Amniotic epithelial cell (primary cell): ENCODE measurements at regions not wholly inside any gene's neighbourhood (a gene's known extent, or its start where the extent isn't known, plus 50 kb on each side); places are given as distances from the start of the nearest gene placed in this dataset.

Experiments
- DNase-seq: peaks from one replicate; pipeline ENCODE4 v3.0.0-alpha.2; 2010; ENCODE audit warnings: low read depth

DNA sequence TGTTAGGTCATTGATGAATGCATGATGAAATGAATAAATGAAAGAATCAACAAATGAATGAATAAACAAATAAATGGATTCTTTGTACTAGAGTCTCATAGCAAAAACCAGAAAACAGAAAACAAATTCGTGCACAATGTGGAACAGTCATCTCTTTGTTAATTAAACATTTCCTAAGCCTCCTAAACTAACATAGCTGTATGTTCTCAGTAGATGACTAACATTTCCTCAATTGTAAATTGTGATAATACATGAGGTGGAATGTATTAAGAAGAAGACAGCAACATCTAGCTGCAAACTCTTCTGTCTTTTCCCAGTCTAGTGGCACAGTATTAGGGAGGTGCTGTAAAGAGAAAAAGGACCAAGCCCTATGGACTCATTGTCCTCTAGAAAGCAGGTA lies 1021.0 kb downstream of the MCTP2 start:
- peak; percentile 9 for DNase-seq

DNA sequence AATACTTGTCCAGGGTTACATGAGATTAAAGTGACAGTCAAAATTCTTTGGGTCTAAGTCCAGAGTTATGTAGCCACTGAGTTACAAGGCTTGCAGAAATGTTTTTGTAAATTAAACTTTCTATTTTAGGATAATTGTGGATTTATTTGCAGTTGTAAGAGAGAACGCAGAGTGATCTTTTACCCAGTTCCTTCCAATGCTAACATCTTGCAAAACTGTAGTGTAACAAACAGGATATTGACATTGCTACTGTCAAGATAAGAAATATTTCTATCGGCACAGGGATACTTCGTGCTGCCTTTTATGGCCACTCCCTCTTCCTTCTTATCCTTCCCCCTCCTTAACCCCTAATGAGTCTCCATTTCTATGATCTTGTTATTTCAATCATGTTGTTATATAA lies 1022.9 kb downstream of the MCTP2 start:
- DNase-seq = no peak

DNA sequence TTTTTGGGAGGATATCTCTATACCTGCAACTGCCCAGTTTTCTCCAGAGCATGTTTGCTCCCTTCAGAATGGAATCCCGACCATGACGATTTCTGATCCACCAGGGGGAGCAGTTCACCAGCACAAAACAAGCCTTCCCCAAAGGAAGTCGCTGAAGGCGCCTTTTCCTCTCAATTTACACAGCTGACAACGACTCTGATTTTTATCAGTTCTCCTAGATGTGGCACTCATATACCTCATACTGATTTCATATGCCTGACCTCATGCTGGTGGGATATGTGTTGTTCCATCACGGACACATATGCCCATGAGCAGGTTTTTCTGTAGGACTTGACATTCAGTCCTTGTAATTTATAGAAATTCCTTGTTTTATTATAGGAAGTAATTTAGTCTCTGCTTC lies 1028.2 kb downstream of the MCTP2 start:
- peak; percentile 73 for DNase-seq

- DNase-seq = peak; percentile 54
Observed at GRCh38 chr15:95259965-95260364, 1028.6 kb downstream of the MCTP2 start.

GRCh38 chr15:95260856-95261255 lies 1029.5 kb downstream of the MCTP2 start:
- DNase-seq = no peak

DNA sequence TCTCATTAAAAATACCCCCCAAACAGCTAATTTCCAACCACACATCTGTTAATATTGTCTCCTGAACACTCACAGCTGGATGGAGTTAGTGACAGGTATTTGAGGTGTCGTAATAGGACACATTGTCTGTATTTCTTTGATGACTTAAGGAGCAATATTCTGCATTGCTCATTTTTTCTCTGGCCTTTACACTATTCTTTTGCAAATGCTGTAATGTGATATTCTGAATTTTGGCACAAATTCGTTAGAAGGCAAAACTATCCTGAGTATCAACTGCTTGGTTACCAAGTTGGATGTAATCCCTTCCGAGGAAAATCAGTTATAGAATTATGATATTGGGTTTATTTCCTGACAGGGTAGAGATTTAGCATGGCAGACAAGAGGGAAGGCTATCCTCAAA lies 1030.2 kb downstream of the MCTP2 start:
- DNase-seq = no peak

GRCh38 chr15:95261968-95262367 lies 1030.6 kb downstream of the MCTP2 start:
- DNase-seq = no peak

GRCh38 chr15:95262866-95263564 lies 1031.7 kb downstream of the MCTP2 start:
- DNase-seq = peak; percentile 89

DNA sequence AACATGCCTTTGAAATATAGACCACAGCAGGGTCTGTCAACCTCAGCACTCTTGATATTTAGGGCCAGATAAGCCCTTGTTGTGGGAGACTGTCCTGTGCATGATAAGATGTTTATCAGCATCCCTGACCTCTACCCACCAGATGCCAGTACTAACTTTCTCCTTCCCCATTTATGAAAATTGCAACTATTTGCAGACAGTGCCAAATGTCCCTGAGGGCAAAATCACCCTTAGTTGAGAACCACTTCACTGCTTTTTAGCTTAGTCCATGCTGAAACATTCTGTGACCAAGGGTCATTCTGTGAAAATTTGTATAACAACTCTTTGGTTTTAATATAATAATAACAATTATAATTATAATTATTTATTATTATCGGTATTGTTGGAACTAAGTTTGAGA lies 1032.4 kb downstream of the MCTP2 start:
- DNase-seq = no peak

GRCh38 chr15:95265419-95265997 lies 1034.1 kb downstream of the MCTP2 start:
- DNase-seq = no peak

GRCh38 chr15:95266451-95267061 lies 1035.2 kb downstream of the MCTP2 start:
- DNase-seq = no peak

GRCh38 chr15:95267481-95267880 lies 1036.1 kb downstream of the MCTP2 start:
- DNase-seq = no peak

DNA sequence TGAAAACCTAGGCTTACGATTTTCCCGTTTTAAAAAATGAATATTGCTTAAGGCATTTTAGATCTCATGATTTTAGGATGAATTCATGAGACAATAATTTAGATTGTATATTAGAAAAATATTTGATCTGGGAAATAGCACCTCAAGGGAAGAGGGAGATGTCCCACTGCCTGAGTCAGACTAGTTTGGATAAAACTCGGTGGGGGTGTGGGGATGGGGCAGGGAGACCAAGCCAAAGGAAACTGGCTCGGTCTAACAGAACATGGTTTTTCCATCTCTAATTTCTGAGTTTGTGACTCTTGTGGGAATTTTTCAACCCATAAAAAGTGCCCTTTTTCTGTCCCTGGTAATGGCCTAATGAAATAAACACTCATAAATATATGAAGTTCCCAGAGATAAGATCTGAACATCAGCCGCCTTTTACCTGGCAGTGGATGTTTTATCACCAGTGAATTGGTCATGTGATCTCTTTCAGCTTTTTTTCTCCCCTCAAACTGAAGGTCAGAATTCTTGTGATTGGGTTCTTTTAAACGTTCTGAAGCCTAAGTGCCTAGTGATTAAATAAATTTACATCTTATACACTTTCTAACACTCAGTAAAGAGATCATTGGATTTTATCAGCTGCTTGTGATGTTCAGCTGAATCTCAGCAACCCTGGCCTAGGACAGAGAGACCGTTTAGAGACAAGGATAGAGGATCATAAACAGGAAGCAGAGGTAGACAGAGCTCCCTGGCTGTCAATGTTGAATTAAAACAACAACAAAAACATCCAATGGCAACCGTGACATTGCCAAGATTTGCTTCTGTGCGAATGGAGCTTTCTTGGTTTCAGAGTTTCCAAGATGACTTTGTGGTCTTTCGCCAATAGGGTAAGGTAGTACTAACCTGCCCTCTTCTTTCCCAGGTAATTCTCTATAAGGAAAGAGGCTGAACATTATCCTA lies 1038.2 kb downstream of the MCTP2 start:
- no peak for DNase-seq

GRCh38 chr15:95274101-95274500 lies 1042.7 kb downstream of the MCTP2 start:
- DNase-seq = no peak

- DNase-seq = peak; percentile 78
Observed at GRCh38 chr15:95277266-95277665, 1045.9 kb downstream of the MCTP2 start.

- no peak for DNase-seq
Observed at GRCh38 chr15:95278532-95279245, 1047.3 kb downstream of the MCTP2 start.

GRCh38 chr15:95279277-95280019 lies 1048.1 kb downstream of the MCTP2 start:
- DNase-seq = no peak

DNA sequence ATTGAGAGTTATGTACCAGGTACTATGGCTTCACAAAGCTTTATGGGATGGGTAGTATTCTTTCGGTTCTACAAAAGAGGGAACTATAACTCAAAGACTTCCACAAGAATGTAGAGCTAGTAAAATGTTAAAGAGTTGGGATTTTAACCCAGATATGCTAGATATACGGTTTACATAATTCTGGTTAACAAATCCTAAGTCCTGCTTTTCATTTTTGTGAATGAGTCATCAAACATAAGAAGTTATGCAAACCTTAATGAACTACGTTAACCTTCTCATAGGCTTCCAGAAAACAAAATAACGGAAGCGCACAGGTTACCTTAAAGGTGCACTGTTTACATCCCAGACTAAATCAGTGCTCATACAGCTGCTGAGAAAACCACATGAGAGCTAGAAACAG lies 1049.3 kb downstream of the MCTP2 start:
- DNase-seq = peak; percentile 51

GRCh38 chr15:95281470-95281869 lies 1049.0 kb upstream of the NR2F2 start:
- DNase-seq = peak; percentile 70

DNA sequence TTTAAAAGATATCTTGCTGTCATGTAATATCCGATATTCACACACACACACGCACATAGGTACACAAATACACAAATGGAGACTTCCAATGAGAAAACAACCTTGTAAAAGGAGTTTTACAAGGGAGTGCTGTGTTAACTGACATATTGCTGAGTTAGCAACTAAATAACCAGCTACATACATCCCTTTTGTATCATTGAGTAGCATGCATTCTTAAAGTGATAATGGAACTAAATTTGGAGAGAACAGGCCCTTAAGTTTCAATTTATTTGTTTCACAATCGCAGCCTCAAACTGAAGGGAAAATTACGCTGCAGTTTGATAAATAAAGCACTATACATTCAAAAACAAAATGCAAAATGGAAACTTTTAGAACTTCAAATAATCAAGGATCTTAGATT lies 1046.0 kb upstream of the NR2F2 start:
- DNase-seq = no peak

GRCh38 chr15:95284933-95285421 lies 1045.5 kb upstream of the NR2F2 start:
- peak; percentile 62 for DNase-seq
